ENCODE measurements at regions not wholly inside any gene's neighbourhood (a gene's known extent, or its start where the extent isn't known, plus 50 kb on each side); places are given as distances from the start of the nearest gene placed in this dataset.

DNA sequence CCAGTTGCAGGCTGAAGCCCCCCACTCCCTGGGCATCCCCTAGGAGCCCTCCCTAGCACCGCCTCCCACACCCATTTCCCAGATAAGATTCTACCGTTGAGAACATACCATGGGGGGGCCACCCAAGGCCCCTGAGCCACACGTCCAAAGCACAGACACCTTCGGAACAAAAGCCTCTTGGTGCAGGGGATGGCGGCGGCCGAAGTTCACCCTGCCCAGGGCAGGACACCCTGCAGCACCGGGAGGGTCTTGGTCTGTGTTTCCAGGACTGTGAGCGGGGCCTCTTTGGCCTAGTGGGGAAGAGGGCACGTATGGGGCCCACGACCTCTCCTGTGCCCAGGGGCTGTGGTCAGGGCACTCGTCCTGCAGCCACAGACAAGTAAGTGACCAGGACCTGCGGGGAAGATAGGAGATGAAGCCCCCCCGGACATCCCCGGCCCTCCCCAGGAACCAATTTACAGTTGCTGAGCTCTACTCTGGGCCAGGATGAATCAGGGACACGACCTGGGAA is 154.3 kb upstream of the C14orf180 start:
- H3K27ac ChIP-seq (ENCODE audit: low read depth, low read length), result no peak overlapping the region
- CTCF ChIA-PET, result no interaction called here
- H3K36me3 ChIP-seq (ENCODE audit: control insufficient read depth in 2 of 3, insufficient read depth in 3 of 3, low read length in 3 of 3), result no peaks in the 10 kb centered on the region
- POLR2A ChIA-PET, result no interaction called here
- Mint-ChIP-seq H3K9me3 (no peaks in the 10 kb centered on the region), H3K4me3 (no peak overlapping the region), H3K36me3 (no peaks in the 10 kb centered on the region), H3K27me3 (peaks cover 0 to 4% (median 0%) of the 10 kb centered on the region in 5 donors), H3K27ac (peak overlapping the region in 2 of 9 donors; percentile 20 to 30), H3K4me1 (peaks cover 0 to 4% (median 0%) of the 10 kb centered on the region in 7 donors)
- ATAC-seq (no peak), DNase-seq (no peak)
- intact Hi-C loops (cut with micrococcal nuclease), result no loop called here
- no peaks in the 10 kb centered on the region for H3K4me1 ChIP-seq (ENCODE audit: control insufficient read depth in 2 of 2, insufficient read depth in 2 of 2, low read length in 2 of 2)
- H3K4me3 ChIP-seq (ENCODE audit: low read length), result no peak overlapping the region
- no peaks in the 10 kb centered on the region for H3K27me3 ChIP-seq (ENCODE audit: control insufficient read depth in 2 of 2, insufficient read depth in 2 of 2, low read length in 2 of 2)
- H3K9me3 ChIP-seq (ENCODE audit: control insufficient read depth in 2 of 3, low read length in 3 of 3), result no peaks in the 10 kb centered on the region

DNA sequence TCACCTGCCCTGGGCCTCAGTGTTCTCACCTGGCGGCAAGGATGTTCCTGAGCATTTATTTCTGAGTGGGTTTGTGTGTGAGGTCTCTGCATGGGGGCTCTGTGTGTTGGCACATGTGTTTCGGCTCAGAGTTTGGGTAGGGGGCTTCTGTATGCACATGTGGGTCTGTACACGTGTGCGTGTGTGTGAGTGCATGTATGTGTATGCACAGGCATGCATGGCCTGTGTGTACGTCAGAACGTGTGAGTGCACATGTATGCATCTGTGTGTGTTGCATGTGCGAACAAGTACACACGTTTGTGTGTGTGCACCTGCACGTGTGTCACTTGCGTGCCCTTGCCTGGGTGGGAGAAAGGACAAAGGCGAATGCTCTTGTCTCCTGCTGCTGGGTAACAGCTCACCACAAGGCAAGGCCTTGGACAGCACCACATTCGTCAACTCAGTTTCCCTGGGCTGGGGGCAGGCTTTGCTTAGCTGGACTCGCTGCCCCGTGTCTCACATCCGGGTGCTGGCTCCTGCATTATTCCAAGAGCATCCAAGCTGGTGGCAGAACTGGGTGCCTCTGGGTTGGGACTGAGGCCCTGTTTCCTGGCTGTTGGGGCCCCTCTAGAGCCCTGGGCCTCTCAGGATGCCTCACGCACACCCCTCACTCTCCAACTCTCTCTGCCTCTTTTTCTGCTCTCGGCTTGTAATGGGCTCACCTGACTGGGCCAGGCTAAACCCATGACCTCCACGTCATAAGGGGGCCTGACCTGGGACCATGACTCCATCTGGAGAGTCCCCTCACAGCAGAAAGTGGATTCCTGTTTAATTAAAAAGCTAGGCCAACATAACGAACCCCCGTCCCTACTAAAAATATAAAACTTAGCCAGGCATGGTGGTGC is 153.6 kb upstream of the C14orf180 start:
- peak overlapping the region in 2 of 9 donors; percentile 30 to 64 for H3K27ac Mint-ChIP-seq
- no peaks in the 10 kb centered on the region for H3K36me3 Mint-ChIP-seq
- no peaks in the 10 kb centered on the region for H3K4me1 ChIP-seq (ENCODE audit: control insufficient read depth in 2 of 2, insufficient read depth in 2 of 2, low read length in 2 of 2)
- ATAC-seq (no peak), DNase-seq (no peak)
- peaks cover 0 to 7% (median 0%) of the 10 kb centered on the region in 5 donors for H3K27me3 Mint-ChIP-seq
- no peak overlapping the region for H3K4me3 ChIP-seq (ENCODE audit: low read length)
- H3K4me3 Mint-ChIP-seq, result no peak overlapping the region
- POLR2A ChIA-PET, result no interaction called here
- H3K9me3 Mint-ChIP-seq, result no peaks in the 10 kb centered on the region
- H3K9me3 ChIP-seq (ENCODE audit: control insufficient read depth in 2 of 3, low read length in 3 of 3), result no peaks in the 10 kb centered on the region
- CTCF ChIA-PET, result no interaction called here
- no peaks in the 10 kb centered on the region for H3K27me3 ChIP-seq (ENCODE audit: control insufficient read depth in 2 of 2, insufficient read depth in 2 of 2, low read length in 2 of 2)
- intact Hi-C loops (cut with micrococcal nuclease), result no loop called here
- peaks cover 0 to 5% (median 0%) of the 10 kb centered on the region in 7 donors for H3K4me1 Mint-ChIP-seq
- H3K27ac ChIP-seq (ENCODE audit: low read depth, low read length), result no peak overlapping the region
- no peaks in the 10 kb centered on the region for H3K36me3 ChIP-seq (ENCODE audit: control insufficient read depth in 2 of 3, insufficient read depth in 3 of 3, low read length in 3 of 3)

DNA sequence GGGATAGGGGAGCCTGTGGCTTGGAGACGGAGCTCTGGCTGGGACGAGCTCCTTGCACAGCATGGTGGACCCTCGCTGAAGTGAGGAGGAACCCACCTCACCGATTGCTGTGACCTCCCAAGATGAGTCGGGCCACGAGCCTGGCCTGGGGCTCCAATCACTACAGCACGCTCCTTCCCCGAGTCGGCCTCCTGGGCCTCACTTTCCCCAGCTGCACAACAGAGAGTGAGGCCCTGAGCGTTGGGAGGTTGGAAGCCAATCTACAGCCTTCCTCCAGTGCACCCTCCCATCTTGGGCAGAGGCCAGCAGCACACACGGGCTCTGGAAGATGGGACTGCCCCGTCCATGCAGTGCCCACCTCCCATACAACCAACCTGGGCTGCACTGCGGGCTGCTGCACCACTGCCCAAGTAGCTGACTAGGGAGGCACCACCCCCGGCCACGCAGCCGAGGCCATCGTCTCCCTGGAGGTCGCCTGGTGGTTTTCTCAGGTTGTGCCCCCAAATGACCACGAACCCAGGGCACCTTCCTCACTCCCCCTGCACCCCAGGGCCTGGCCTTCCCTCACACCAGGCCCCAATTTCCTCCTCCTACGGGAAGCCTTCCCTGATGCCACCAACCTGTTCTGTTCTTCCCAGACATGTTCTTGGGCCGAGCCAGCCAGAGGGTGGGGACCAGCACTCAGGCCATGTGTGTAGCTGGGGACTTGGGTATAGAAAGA is 152.3 kb upstream of the C14orf180 start:
- no peaks in the 10 kb centered on the region for H3K36me3 ChIP-seq (ENCODE audit: control insufficient read depth in 2 of 3, insufficient read depth in 3 of 3, low read length in 3 of 3)
- no peaks in the 10 kb centered on the region for H3K9me3 ChIP-seq (ENCODE audit: control insufficient read depth in 2 of 3, low read length in 3 of 3)
- no peak overlapping the region for H3K4me3 Mint-ChIP-seq
- no peaks in the 10 kb centered on the region for H3K27me3 ChIP-seq (ENCODE audit: control insufficient read depth in 2 of 2, insufficient read depth in 2 of 2, low read length in 2 of 2)
- no peak for DNase-seq
- H3K9me3 Mint-ChIP-seq, result no peaks in the 10 kb centered on the region
- peaks cover 0 to 8% (median 0%) of the 10 kb centered on the region in 5 donors for H3K27me3 Mint-ChIP-seq
- intact Hi-C loops (cut with micrococcal nuclease), result no loop called here
- peaks cover 0 to 5% (median 0%) of the 10 kb centered on the region in 7 donors for H3K4me1 Mint-ChIP-seq
- POLR2A ChIA-PET, result no interaction called here
- ATAC-seq, result no peak
- H3K27ac Mint-ChIP-seq, result no peak overlapping the region
- H3K36me3 Mint-ChIP-seq, result no peaks in the 10 kb centered on the region
- CTCF ChIA-PET, result no interaction called here
- no peaks in the 10 kb centered on the region for H3K4me1 ChIP-seq (ENCODE audit: control insufficient read depth in 2 of 2, insufficient read depth in 2 of 2, low read length in 2 of 2)
- H3K27ac ChIP-seq (ENCODE audit: low read depth, low read length), result no peak overlapping the region
- no peak overlapping the region for H3K4me3 ChIP-seq (ENCODE audit: low read length)

DNA sequence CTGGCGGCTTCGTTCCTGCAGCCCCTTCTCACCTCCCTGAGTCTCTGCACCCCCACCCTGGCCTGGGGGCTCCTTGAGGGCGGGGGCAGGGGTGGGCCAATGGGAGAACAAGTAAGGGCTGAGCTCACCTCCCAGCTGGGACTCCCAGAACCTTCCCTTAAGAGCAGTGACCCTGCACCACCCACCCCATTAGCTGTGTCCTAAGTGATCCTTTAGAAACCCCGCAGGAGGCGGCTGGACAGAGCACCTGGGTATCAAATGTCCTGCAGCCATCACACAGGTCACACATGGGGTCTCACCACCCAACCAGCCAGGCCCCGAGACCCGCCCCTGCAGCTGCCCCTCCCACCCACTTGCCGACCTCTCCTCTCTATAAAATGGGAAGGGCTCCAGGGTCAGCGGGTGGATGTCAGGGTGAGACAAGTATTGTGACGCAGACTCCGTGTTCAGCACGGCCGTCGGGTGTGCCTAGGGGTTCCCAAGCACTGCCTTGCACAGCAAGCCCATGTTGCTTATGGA is 151.2 kb upstream of the C14orf180 start:
- Histone ChIP-seq H3K4me1 (ENCODE audit: control insufficient read depth in 2 of 2, insufficient read depth in 2 of 2, low read length in 2 of 2) (no peaks in the 10 kb centered on the region), H3K4me3 (ENCODE audit: low read length) (no peak overlapping the region), H3K9me3 (ENCODE audit: control insufficient read depth in 2 of 3, low read length in 3 of 3) (no peaks in the 10 kb centered on the region), H3K36me3 (ENCODE audit: control insufficient read depth in 2 of 3, insufficient read depth in 3 of 3, low read length in 3 of 3) (no peaks in the 10 kb centered on the region), H3K27me3 (ENCODE audit: control insufficient read depth in 2 of 2, insufficient read depth in 2 of 2, low read length in 2 of 2) (no peaks in the 10 kb centered on the region), H3K27ac (ENCODE audit: low read depth, low read length) (no peak overlapping the region)
- Mint-ChIP-seq H3K4me1 (peaks cover 0 to 5% (median 0%) of the 10 kb centered on the region in 7 donors), H3K36me3 (no peaks in the 10 kb centered on the region), H3K9me3 (no peaks in the 10 kb centered on the region), H3K27me3 (peaks cover 0 to 8% (median 0%) of the 10 kb centered on the region in 5 donors), H3K27ac (no peak overlapping the region), H3K4me3 (no peak overlapping the region)
- DNase-seq (no peak), ATAC-seq (no peak)
- ChIA-PET CTCF (no interaction called here), POLR2A (no interaction called here)
- intact Hi-C loops (cut with micrococcal nuclease), result no loop called here

DNA sequence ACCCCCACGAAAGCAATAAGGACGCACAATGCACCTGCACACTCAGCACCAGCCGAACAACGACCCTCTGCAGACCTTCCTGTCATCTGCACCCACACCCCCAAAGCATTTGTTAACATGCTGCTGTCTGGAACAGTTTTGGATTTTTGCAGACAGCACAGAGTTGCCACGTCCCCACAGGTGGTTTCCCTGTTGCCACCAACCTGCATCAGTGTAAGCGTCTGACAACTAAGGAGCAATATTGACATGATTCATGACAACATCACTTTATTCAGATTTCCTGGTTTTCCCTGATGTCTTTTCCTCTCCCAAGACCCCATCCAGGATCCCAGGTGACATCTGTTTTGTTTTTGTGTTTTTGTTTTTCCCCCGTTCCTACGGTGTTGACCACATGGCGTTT is 150.7 kb upstream of the C14orf180 start:
- no peak overlapping the region for H3K27ac ChIP-seq (ENCODE audit: low read depth, low read length)
- H3K27me3 ChIP-seq (ENCODE audit: control insufficient read depth in 2 of 2, insufficient read depth in 2 of 2, low read length in 2 of 2), result no peaks in the 10 kb centered on the region
- Mint-ChIP-seq H3K4me1 (peaks cover 0 to 5% (median 0%) of the 10 kb centered on the region in 7 donors), H3K9me3 (no peaks in the 10 kb centered on the region), H3K4me3 (no peak overlapping the region), H3K36me3 (no peaks in the 10 kb centered on the region), H3K27me3 (peaks cover 0 to 8% (median 0%) of the 10 kb centered on the region in 5 donors), H3K27ac (peak overlapping the region in 1 of 9 donors; percentile 78)
- no peaks in the 10 kb centered on the region for H3K9me3 ChIP-seq (ENCODE audit: control insufficient read depth in 2 of 3, low read length in 3 of 3)
- DNase-seq, result no peak
- no peaks in the 10 kb centered on the region for H3K4me1 ChIP-seq (ENCODE audit: control insufficient read depth in 2 of 2, insufficient read depth in 2 of 2, low read length in 2 of 2)
- intact Hi-C loops (cut with micrococcal nuclease), result no loop called here
- no peak for ATAC-seq
- no peak overlapping the region for H3K4me3 ChIP-seq (ENCODE audit: low read length)
- ChIA-PET CTCF (no interaction called here), POLR2A (no interaction called here)
- H3K36me3 ChIP-seq (ENCODE audit: control insufficient read depth in 2 of 3, insufficient read depth in 3 of 3, low read length in 3 of 3), result no peaks in the 10 kb centered on the region

DNA sequence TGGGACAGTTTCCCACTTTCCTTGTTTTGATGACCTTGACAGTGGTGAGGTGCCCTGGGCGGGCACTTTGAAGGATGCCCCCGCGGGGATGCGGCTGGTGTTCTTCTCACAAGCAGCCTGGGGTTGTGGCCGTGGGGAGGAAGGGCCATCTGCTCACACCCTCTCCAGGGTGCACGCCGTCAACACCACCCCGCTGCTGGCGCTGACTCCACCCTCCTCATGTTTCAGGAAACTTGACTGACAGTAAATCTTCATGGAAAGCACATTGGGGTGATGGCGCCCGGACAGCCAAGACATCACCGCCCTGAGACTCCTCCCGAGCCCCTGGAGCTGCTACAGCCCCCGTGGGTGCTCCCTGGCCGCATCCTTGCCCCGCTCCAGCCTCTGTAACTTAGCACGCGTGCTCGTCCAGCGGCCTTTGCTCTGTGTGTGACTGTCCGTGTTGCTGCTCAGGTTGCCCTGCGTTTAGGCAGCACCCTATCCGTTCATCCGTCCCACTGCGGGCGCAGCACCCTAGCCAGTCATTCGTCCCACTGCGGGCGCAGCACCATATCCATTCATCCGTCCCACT is 150.2 kb upstream of the C14orf180 start:
- Mint-ChIP-seq H3K9me3 (no peaks in the 10 kb centered on the region), H3K36me3 (no peaks in the 10 kb centered on the region), H3K4me1 (peaks cover 0 to 5% (median 0%) of the 10 kb centered on the region in 7 donors), H3K27ac (peak overlapping the region in 3 of 9 donors; percentile 5 to 78 (median 59)), H3K27me3 (peaks cover 0 to 8% (median 0%) of the 10 kb centered on the region in 5 donors), H3K4me3 (no peak overlapping the region)
- H3K9me3 ChIP-seq (ENCODE audit: control insufficient read depth in 2 of 3, low read length in 3 of 3), result no peaks in the 10 kb centered on the region
- DNase-seq (no peak), ATAC-seq (no peak)
- ChIA-PET POLR2A (no interaction called here), CTCF (no interaction called here)
- no peaks in the 10 kb centered on the region for H3K4me1 ChIP-seq (ENCODE audit: control insufficient read depth in 2 of 2, insufficient read depth in 2 of 2, low read length in 2 of 2)
- H3K27ac ChIP-seq (ENCODE audit: low read depth, low read length), result no peak overlapping the region
- no peak overlapping the region for H3K4me3 ChIP-seq (ENCODE audit: low read length)
- intact Hi-C loops (cut with micrococcal nuclease), result no loop called here
- no peaks in the 10 kb centered on the region for H3K27me3 ChIP-seq (ENCODE audit: control insufficient read depth in 2 of 2, insufficient read depth in 2 of 2, low read length in 2 of 2)
- no peaks in the 10 kb centered on the region for H3K36me3 ChIP-seq (ENCODE audit: control insufficient read depth in 2 of 3, insufficient read depth in 3 of 3, low read length in 3 of 3)

All from naive thymus-derived CD4-positive, alpha-beta T cell (primary cell).